ENCODE measurements at regions not wholly inside any gene's neighbourhood (a gene's known extent, or its start where the extent isn't known, plus 50 kb on each side); places are given as distances from the start of the nearest gene placed in this dataset.
"Not testable (repeated sequence)": the region's sequence is repeated elsewhere in the genome, so short reads cannot be mapped to it uniquely, and the experiment has no call there.

DNA sequence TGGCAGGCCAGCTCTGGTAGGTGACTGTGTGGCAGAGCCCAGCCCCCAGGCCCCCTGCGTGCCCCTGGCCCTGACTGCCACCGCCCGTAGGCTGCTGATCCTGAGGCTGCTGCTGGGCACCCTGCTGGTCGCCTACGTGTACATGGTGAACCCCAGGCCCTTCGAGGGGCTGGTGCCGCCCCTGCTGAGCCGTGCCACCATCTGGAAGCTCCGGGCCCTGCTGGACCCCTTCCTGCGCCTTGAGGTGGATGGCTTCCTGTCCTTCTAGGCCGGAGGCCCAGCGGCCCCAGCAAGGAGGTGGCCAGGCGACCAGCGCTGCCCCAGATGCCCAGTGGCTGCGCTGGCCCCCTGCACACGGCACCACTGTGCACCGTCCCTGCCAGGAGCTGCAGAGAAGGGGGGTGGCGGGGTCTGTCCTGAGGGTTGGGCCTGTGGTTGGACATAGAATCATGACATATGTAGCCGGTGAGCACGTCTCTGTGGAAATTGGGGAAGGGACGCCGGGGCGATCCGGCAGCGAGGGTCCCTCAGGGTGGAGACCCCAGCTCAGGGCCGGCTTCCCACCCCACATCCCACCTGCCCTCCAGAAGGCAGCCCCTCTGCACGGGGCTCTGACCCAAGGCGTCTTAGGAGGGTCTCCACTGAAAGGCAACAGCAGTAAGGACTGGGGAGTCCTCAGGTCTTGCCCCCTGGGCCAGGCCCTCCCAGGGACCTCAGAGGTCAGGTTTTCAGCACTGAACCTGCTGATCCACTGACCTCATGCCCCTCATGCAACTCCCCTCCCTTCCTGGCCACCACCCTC lies 185.4 kb downstream of the IGLL1 start:
- no peak overlapping the region for H3K4me3 ChIP-seq (ENCODE audit: low read depth, low read length)
- TF ChIP-seq, protein P1, sequence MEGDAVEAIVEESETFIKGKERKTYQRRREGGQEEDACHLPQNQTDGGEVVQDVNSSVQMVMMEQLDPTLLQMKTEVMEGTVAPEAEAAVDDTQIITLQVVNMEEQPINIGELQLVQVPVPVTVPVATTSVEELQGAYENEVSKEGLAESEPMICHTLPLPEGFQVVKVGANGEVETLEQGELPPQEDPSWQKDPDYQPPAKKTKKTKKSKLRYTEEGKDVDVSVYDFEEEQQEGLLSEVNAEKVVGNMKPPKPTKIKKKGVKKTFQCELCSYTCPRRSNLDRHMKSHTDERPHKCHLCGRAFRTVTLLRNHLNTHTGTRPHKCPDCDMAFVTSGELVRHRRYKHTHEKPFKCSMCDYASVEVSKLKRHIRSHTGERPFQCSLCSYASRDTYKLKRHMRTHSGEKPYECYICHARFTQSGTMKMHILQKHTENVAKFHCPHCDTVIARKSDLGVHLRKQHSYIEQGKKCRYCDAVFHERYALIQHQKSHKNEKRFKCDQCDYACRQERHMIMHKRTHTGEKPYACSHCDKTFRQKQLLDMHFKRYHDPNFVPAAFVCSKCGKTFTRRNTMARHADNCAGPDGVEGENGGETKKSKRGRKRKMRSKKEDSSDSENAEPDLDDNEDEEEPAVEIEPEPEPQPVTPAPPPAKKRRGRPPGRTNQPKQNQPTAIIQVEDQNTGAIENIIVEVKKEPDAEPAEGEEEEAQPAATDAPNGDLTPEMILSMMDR (IDR thresholded peaks at IDR 0.05; ENCODE audit: low read depth, low read length), result no peak

DNA sequence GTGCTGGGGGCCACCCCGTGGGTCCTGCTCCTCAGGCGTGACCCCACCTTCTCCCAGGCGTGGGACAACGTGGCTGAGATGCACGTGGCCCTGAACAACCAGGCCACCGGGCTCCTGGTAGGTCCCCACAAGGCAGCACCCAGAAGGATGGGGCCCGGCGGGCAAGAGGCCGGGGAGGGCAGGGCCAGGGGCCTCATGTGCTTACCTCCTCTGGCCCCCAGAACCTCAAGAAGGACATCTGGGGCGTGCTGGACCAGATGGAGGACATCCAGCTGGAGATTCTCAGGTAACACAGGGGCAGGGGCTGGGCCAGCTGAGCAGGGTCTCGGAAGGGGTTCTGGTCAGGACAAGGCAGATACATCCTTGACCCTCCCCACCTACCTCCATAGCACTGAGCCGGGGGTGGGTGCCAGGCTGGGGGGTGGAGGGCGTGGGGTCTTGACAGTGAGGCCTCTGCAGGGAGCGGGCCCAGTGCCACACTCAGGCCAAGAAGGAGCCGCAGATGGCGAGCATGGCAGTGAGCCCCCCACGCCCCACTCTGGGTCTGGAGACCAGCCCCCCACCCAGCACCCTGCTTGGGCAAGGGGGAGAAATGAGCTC lies 186.3 kb downstream of the IGLL1 start:
- H3K4me3 ChIP-seq (ENCODE audit: low read depth, low read length), result no peak overlapping the region
- TF ChIP-seq, protein P1 (IDR thresholded peaks at IDR 0.05; ENCODE audit: low read depth, low read length), result no peak

DNA sequence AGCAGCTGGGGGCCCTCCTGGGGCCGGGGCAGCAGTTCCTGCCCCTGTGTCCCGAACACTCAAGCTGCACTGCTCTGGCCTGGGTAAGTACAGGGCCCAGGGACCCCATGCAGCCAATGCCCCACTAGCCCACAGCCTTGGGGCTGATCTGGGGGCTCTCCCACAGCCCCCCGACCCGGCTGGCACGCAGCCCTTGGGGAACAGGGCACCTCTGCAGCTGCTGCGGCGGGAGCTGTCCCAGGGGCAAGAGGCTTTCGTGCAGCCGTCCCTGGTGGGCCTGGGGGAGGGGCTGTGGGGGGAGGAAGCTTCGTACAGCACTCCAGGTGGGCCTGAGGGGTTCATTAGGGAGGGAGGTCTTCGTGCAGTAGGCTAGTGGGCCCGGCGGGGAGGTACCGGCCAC lies 186.9 kb downstream of the IGLL1 start:
- H3K4me3 ChIP-seq (ENCODE audit: low read depth, low read length), result not testable (repeated sequence)

DNA sequence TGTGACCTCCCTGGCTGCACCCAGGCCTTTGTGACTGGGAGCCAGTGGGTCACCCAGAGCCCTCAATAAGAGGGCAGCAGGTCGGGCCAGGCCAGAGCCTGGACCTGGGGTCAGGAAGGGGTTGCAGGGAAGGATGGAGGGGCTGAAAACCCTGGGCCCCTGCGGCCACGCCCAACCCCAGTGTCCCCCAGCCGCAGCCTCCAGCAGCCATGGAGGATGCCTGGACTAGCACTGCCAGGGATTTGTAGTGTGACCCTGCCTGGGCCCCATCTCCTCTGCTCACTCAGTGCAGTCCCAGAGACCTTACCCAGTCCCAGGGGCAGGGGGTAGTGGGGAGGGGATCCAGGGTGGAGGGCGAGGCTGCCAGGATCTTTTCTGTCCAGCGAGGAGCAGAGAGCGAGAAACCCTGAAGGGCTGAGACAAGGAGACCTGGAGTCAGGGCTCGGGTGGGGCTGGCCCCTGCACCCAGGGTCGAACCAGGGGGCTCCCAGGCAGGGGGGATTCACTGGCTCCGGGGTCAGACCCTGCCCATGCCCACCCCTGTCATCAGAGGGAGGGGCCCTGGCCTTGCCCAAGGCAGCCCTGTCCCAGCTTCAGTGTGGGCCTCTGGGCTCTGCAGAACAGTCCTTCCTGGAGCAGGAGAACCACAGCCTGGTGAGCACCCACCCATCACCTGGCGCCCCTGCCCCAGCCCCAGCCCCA lies 187.5 kb downstream of the IGLL1 start:
- H3K4me3 ChIP-seq (ENCODE audit: low read depth, low read length), result no peak overlapping the region
- TF ChIP-seq, protein P1 (IDR thresholded peaks at IDR 0.05; ENCODE audit: low read depth, low read length), result no peak

DNA sequence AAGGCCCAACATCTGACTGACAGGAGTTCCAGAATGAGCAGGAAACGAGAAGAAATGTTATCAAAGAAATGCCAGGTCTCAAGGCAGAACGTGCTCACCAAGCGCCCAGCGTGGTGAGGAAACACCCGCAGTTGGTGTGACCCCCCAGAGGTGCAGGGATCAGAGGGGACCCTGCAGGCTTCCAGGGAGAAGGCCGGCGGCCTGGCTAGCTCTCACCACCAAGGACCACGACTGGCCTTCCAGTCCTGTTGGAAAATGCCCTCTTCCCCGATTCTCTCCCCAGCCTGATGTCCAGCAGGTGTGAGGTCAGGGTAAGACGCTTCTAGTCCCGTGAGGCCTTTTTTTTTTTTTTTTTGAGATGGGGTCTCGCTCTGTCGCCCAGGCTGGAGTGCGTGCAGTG lies 189.1 kb downstream of the IGLL1 start:
- TF ChIP-seq, protein P1 (IDR thresholded peaks at IDR 0.05; ENCODE audit: low read depth, low read length), result no peak
- H3K4me3 ChIP-seq (ENCODE audit: low read depth, low read length), result no peak overlapping the region

DNA sequence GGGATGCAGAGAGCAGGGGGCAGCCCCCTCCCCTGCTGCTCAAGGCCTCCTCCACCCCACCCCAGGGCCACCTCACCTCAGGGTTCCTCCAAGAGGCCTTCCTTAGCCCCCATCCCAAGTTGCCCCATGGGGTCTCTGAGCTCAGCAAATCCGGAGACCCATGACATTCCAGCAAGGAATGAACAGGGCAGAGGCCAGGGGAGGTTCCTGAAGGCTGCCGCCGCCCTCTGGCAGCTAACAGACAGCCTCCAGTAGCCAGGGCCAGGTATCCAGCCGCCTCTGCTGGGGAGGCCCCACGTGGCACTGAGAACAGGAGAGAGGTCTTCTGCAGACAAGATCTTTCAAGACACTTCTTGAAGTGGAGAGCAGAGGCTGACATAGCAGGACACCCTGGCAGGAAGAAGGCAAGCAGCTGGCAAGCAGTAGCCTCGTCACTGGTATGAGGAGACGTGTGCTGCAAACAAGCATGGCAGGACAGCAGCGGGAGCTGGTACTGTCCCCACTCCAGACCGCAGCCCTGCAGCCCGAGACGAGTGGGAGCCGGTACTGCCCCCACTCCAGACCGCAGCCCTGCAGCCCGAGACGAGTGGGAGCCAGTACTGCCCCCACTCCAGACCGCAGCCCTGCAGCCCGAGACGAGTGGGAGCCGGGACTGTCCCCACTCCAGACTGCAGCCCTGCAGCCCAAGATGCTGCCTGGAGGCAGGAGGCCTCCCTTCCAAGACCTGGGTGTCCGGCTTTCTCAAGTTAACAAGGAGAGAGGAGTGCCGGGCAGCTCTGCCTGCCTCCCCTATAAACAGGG lies 190.6 kb downstream of the IGLL1 start:
- TF ChIP-seq, protein P1 (IDR thresholded peaks at IDR 0.05; ENCODE audit: low read depth, low read length), result no peak
- H3K4me3 ChIP-seq (ENCODE audit: low read depth, low read length), result no peak overlapping the region

DNA sequence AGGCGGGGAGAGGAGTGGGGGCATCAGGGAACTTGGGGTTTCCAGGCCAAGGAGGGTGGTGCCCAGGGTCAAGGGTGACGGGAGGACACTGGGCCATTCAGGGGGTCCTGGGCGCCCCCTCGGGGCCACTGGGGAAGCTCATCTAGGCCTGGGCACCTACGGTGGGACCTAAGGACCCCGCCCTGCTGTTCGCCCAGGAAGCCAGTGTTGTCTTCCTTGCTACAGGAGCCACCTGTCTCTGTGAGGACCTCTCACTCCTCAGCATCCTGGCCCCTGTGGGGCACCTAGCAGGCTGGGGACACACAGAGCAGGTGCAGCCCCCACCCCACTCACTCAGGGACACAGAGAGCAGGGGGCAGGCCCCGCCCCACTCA lies 191.6 kb downstream of the IGLL1 start:
- TF ChIP-seq, protein P1 (IDR thresholded peaks at IDR 0.05; ENCODE audit: low read depth, low read length), result no peak
- H3K4me3 ChIP-seq (ENCODE audit: low read depth, low read length), result no peak overlapping the region

Measured in WI38 (cell line).